ENCODE measurements at regions not wholly inside any gene's neighbourhood (a gene's known extent, or its start where the extent isn't known, plus 50 kb on each side); places are given as distances from the start of the nearest gene placed in this dataset.
"Not testable (repeated sequence)": the region's sequence is repeated elsewhere in the genome, so short reads cannot be mapped to it uniquely, and the experiment has no call there.

- no peak for DNase-seq (ENCODE audit: low spot score)
- Mint-ChIP-seq H3K27ac (no peak overlapping the region), H3K27me3 (ENCODE audit: low read depth) (no peaks in the 10 kb centered on the region), H3K9me3 (peaks cover 5% of the 10 kb centered on the region), H3K4me3 (no peak overlapping the region), H3K36me3 (ENCODE audit: low read depth) (no peaks in the 10 kb centered on the region), H3K4me1 (ENCODE audit: low read depth) (no peaks in the 10 kb centered on the region)
These were observed 56.2 kb downstream of the PABPC4L start for GRCh38 chr4:134145369-134145768.

GRCh38 chr4:134144337-134144736 is 57.3 kb downstream of the PABPC4L start:
- Mint-ChIP-seq H3K4me3 (no peak overlapping the region), H3K4me1 (ENCODE audit: low read depth) (no peaks in the 10 kb centered on the region)
- no peak for DNase-seq (ENCODE audit: low spot score)

DNA sequence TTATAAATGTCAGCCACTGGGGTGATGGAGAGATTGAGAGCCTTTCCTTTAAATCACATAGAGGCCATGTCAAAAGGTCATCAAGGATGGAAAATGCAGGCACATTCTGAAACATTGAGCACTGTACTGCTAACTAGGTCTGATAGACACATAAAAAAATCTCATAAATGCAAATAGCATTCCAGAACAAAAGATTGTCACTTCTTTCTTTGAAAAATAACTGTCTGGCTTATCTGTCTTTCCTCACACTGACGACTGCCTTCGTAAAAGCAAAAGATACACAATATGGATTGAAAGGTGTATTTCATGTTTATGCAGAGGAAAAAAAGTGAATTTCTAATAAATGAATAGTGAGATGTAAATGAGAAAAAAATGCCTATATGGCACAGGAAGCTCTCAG is 59.9 kb downstream of the PABPC4L start:
- no peaks in the 10 kb centered on the region for H3K36me3 Mint-ChIP-seq (ENCODE audit: low read depth)
- H3K27ac Mint-ChIP-seq, result no peak overlapping the region

More at GRCh38 chr4:134144337-134144736, 57.3 kb downstream of the PABPC4L start:
- no peaks in the 10 kb centered on the region for H3K27me3 Mint-ChIP-seq (ENCODE audit: low read depth)
- no peaks in the 10 kb centered on the region for H3K36me3 Mint-ChIP-seq (ENCODE audit: low read depth)
- H3K9me3 Mint-ChIP-seq, result peaks cover 5% of the 10 kb centered on the region
- H3K27ac Mint-ChIP-seq, result no peak overlapping the region

DNA sequence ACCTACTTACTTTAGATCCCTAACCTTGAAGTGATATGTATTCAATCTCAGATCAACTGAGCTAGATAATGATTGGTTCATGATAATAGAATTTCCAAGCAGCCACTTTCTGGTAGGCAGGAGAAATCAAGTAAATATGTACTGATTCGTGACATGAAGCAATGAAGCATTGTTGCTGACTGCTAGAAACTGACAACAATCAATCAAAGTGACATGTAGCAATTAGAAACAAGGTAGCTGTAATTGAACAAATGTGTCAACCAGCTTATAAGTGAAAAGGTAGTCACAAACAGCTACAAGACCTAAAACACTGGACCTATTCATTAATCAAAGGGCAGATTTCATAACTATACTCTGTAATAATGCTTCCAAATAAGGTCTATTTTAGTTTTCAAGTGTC is 62.4 kb downstream of the PABPC4L start:
- Mint-ChIP-seq H3K4me1 (ENCODE audit: low read depth) (no peaks in the 10 kb centered on the region), H3K27me3 (ENCODE audit: low read depth) (no peaks in the 10 kb centered on the region), H3K36me3 (ENCODE audit: low read depth) (no peaks in the 10 kb centered on the region)

More for the DNA sequence above, 59.9 kb downstream of the PABPC4L start:
- no peaks in the 10 kb centered on the region for H3K4me1 Mint-ChIP-seq (ENCODE audit: low read depth)
- H3K9me3 Mint-ChIP-seq, result peaks cover 5% of the 10 kb centered on the region
- H3K27me3 Mint-ChIP-seq (ENCODE audit: low read depth), result no peaks in the 10 kb centered on the region
- no peak overlapping the region for H3K4me3 Mint-ChIP-seq
- no peak for DNase-seq (ENCODE audit: low spot score)

GRCh38 chr4:134132086-134132783 is 69.4 kb downstream of the PABPC4L start:
- peaks cover 20% of the 10 kb centered on the region for H3K9me3 Mint-ChIP-seq
- no peaks in the 10 kb centered on the region for H3K27me3 Mint-ChIP-seq (ENCODE audit: low read depth)
- DNase-seq (ENCODE audit: low spot score), result no peak
- H3K36me3 Mint-ChIP-seq (ENCODE audit: low read depth), result no peaks in the 10 kb centered on the region
- H3K4me1 Mint-ChIP-seq (ENCODE audit: low read depth), result no peaks in the 10 kb centered on the region
- no peak overlapping the region for H3K27ac Mint-ChIP-seq
- no peak overlapping the region for H3K4me3 Mint-ChIP-seq

More for the DNA sequence above, 62.4 kb downstream of the PABPC4L start:
- Mint-ChIP-seq H3K9me3 (no peaks in the 10 kb centered on the region), H3K27ac (no peak overlapping the region), H3K4me3 (no peak overlapping the region)
- DNase-seq (ENCODE audit: low spot score), result no peak

DNA sequence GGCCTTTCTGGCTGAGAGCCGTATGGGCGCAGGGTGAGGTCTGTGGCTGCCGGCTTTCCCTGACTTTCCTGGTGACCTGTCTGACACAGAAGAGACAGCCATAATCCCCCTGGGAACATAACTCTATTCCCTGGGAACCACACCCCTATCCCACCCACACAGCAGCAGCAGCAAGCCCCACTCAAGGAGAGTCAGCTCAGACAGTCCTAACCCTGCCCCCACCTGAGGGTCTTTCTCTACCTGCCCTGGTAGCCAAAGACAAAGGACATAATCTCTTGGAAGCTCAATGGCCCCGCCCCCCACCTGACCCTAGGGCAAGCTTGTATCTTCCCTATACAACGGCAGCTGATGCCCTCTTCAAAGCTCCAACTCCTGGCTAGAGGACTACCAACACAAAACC is 74.6 kb downstream of the PABPC4L start:
- no peak overlapping the region for H3K4me3 Mint-ChIP-seq
- no peaks in the 10 kb centered on the region for H3K4me1 Mint-ChIP-seq (ENCODE audit: low read depth)
- no peaks in the 10 kb centered on the region for H3K36me3 Mint-ChIP-seq (ENCODE audit: low read depth)
- no peaks in the 10 kb centered on the region for H3K27me3 Mint-ChIP-seq (ENCODE audit: low read depth)
- H3K27ac Mint-ChIP-seq, result no peak overlapping the region
- peaks cover 26% of the 10 kb centered on the region for H3K9me3 Mint-ChIP-seq
- DNase-seq (ENCODE audit: low spot score), result no peak

DNA sequence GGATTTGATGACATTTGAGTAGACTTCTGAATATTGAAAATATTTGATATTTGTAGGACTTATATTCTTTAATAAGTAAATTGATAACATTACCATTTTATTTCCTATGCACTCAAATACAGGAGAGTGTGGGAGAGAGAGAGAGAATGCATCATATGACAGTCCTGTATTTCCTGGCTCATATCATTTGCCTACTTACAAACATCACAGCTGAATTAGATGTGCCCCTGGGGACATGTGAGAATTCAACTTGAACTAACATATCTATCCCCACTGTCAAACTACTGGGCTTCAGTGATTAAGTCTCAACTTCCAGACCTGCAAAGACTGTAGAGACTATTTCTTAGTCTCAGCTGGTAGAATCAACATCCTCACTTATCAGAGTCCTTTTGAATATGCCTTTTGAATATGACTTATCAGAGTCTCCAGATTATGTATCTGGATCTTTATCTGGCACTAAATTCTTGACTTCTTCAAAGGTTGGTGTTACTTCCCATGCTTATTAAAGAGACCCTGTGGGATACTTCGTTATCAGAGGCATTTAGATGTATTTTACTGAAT is 75.5 kb downstream of the PABPC4L start:
- H3K27ac Mint-ChIP-seq, result no peak overlapping the region
- no peaks in the 10 kb centered on the region for H3K36me3 Mint-ChIP-seq (ENCODE audit: low read depth)
- no peaks in the 10 kb centered on the region for H3K4me1 Mint-ChIP-seq (ENCODE audit: low read depth)
- DNase-seq (ENCODE audit: low spot score), result no peak
- peaks cover 26% of the 10 kb centered on the region for H3K9me3 Mint-ChIP-seq
- no peak overlapping the region for H3K4me3 Mint-ChIP-seq
- H3K27me3 Mint-ChIP-seq (ENCODE audit: low read depth), result no peaks in the 10 kb centered on the region

DNA sequence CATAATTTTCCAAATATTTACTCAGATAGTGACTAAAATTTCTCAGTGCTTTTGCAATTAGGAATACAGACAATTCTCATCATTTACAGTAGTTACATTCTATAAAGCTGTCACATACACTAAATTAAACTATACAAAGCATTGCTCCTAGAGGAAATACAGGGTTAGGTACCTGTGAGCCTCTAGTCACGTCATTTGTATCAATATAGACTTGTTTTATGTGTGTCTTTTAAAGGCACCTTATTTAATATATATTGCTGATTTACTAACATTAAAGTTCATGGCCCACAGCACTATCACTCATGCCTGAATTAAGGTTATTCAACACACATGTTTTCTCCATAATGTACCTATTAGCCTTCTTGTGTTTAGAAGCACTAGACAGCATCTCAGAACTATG is 78.7 kb downstream of the PABPC4L start:
- H3K27ac Mint-ChIP-seq, result no peak overlapping the region
- DNase-seq (ENCODE audit: low spot score), result no peak
- H3K27me3 Mint-ChIP-seq (ENCODE audit: low read depth), result no peaks in the 10 kb centered on the region
- H3K4me3 Mint-ChIP-seq, result no peak overlapping the region
- H3K36me3 Mint-ChIP-seq (ENCODE audit: low read depth), result no peaks in the 10 kb centered on the region
- no peaks in the 10 kb centered on the region for H3K4me1 Mint-ChIP-seq (ENCODE audit: low read depth)
- peaks cover 12% of the 10 kb centered on the region for H3K9me3 Mint-ChIP-seq

- no peaks in the 10 kb centered on the region for H3K4me1 Mint-ChIP-seq (ENCODE audit: low read depth)
- H3K27me3 Mint-ChIP-seq (ENCODE audit: low read depth), result no peaks in the 10 kb centered on the region
- no peak overlapping the region for H3K4me3 Mint-ChIP-seq
- no peaks in the 10 kb centered on the region for H3K36me3 Mint-ChIP-seq (ENCODE audit: low read depth)
- H3K27ac Mint-ChIP-seq, result no peak overlapping the region
- no peak for DNase-seq (ENCODE audit: low spot score)
- no peaks in the 10 kb centered on the region for H3K9me3 Mint-ChIP-seq
These were observed 84.0 kb downstream of the PABPC4L start for GRCh38 chr4:134117392-134118183.

DNA sequence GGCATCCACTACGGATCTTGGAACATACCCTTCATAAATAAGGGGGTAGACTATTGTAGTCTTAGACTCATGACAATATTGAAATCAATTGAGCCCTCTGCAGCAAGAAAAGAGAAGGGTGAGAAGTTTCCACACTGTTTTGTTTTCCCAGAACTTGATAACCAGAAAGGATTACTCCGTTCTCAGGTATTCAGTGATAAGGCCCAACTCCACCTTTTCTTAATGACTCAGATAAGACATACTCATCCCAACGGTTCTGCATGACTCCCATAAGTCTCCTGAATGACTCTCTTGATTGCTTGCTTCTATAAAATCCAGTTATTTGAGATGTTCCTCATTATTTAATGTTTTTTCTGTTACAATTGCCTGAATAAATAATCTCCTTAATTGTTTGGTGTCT is 111.7 kb downstream of the PABPC4L start:
- Mint-ChIP-seq H3K4me3 (no peak overlapping the region), H3K4me1 (ENCODE audit: low read depth) (no peaks in the 10 kb centered on the region), H3K36me3 (ENCODE audit: low read depth) (no peaks in the 10 kb centered on the region), H3K27me3 (ENCODE audit: low read depth) (no peaks in the 10 kb centered on the region), H3K9me3 (no peaks in the 10 kb centered on the region), H3K27ac (no peak overlapping the region)
- no peak for DNase-seq (ENCODE audit: low spot score)

GRCh38 chr4:134085496-134085895 is 116.1 kb downstream of the PABPC4L start:
- no peak overlapping the region for H3K4me3 Mint-ChIP-seq
- no peaks in the 10 kb centered on the region for H3K36me3 Mint-ChIP-seq (ENCODE audit: low read depth)
- DNase-seq (ENCODE audit: low spot score), result no peak
- H3K9me3 Mint-ChIP-seq, result peaks cover 6% of the 10 kb centered on the region
- H3K4me1 Mint-ChIP-seq (ENCODE audit: low read depth), result no peaks in the 10 kb centered on the region
- H3K27ac Mint-ChIP-seq, result no peak overlapping the region
- H3K27me3 Mint-ChIP-seq (ENCODE audit: low read depth), result no peaks in the 10 kb centered on the region

GRCh38 chr4:134079085-134079484 is 122.5 kb downstream of the PABPC4L start:
- H3K4me3 Mint-ChIP-seq; H3K36me3 Mint-ChIP-seq (ENCODE audit: low read depth); H3K27me3 Mint-ChIP-seq (ENCODE audit: low read depth); H3K9me3 Mint-ChIP-seq; H3K27ac Mint-ChIP-seq; H3K4me1 Mint-ChIP-seq (ENCODE audit: low read depth); DNase-seq (ENCODE audit: low spot score): not testable (repeated sequence)

DNA sequence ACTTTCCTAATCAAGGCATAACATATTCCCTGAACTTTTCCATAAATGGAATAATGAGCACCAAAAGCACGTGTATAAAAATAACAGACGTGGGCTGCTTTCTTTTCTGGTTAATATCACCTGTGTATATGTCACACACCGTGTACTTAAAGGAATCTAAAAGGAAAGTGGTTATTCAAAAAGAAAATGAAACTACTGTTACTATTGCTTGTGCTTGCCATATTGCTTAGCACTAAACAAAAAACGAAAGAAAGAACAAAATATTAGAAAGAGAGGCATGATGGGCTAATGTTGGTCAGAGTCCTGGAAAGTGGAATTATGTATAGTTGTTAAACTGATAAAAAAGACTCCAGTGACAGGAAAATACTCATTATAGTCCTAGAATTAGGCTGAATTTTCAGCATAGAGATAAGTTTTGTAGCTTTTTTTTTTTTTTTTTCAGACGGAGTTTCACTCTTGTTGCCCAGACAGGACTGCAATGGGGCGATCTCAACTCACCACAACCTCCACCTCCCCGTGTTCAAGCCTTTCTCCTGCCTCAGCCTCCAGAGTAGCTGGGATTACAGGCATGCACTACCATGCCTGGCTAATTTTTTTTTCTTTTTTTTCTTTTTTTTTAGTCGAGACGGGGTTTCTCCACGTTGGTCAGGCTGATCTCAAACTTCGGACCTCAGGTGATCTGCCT is 123.2 kb downstream of the PABPC4L start:
- no peak overlapping the region for H3K27ac Mint-ChIP-seq
- no peaks in the 10 kb centered on the region for H3K36me3 Mint-ChIP-seq (ENCODE audit: low read depth)
- DNase-seq (ENCODE audit: low spot score), result no peak
- peaks cover 6% of the 10 kb centered on the region for H3K9me3 Mint-ChIP-seq
- no peaks in the 10 kb centered on the region for H3K27me3 Mint-ChIP-seq (ENCODE audit: low read depth)
- H3K4me3 Mint-ChIP-seq, result no peak overlapping the region
- H3K4me1 Mint-ChIP-seq (ENCODE audit: low read depth), result no peaks in the 10 kb centered on the region

GRCh38 chr4:134073711-134074110 is 127.9 kb downstream of the PABPC4L start:
- no peaks in the 10 kb centered on the region for H3K4me1 Mint-ChIP-seq (ENCODE audit: low read depth)
- DNase-seq (ENCODE audit: low spot score), result no peak

More at GRCh38 chr4:134073711-134074110, 127.9 kb downstream of the PABPC4L start:
- H3K36me3 Mint-ChIP-seq (ENCODE audit: low read depth), result no peaks in the 10 kb centered on the region
- H3K27ac Mint-ChIP-seq, result no peak overlapping the region
- H3K27me3 Mint-ChIP-seq (ENCODE audit: low read depth), result no peaks in the 10 kb centered on the region
- peaks cover 6% of the 10 kb centered on the region for H3K9me3 Mint-ChIP-seq
- no peak overlapping the region for H3K4me3 Mint-ChIP-seq
